ENCODE measurements at regions not wholly inside any gene's neighbourhood (a gene's known extent, or its start where the extent isn't known, plus 50 kb on each side); places are given as distances from the start of the nearest gene placed in this dataset.
"Not testable (repeated sequence)": the region's sequence is repeated elsewhere in the genome, so short reads cannot be mapped to it uniquely, and the experiment has no call there.

GRCh38 chr6:166236596-166236995, 68.9 kb upstream of the TBXT start:
- Histone ChIP-seq H3K27me3 (ENCODE audit: insufficient read depth, low read length) (peaks cover 4% of the 10 kb centered on the region), H3K9me3 (ENCODE audit: low read depth, low read length) (no peaks in the 10 kb centered on the region), H2AFZ (ENCODE audit: low read length) (no peak overlapping the region), H3K4me2 (ENCODE audit: insufficient read depth, low read length) (no peak overlapping the region), H4K20me1 (ENCODE audit: insufficient read depth, low read length) (no peaks in the 10 kb centered on the region), H3K36me3 (ENCODE audit: insufficient read depth, low read length) (no peaks in the 10 kb centered on the region), H3K27ac (ENCODE audit: low read depth, low read length) (no peak overlapping the region), H3K79me2 (ENCODE audit: insufficient read depth, low read length) (no peaks in the 10 kb centered on the region), H3K4me3 (ENCODE audit: insufficient read depth, low read length) (no peak overlapping the region), H3K4me1 (ENCODE audit: insufficient read depth, low read length) (no peaks in the 10 kb centered on the region)
- no peak for DNase-seq (ENCODE audit: insufficient read length, low spot score, missing footprints)
- TF ChIP-seq CTCF (IDR thresholded peaks at IDR 0.05; ENCODE audit: extremely low read depth, low read depth, low read length) = no peak

- Histone ChIP-seq H3K79me2 (ENCODE audit: insufficient read depth, low read length) (no peaks in the 10 kb centered on the region), H3K36me3 (ENCODE audit: insufficient read depth, low read length) (no peaks in the 10 kb centered on the region), H3K9me3 (ENCODE audit: low read depth, low read length) (no peaks in the 10 kb centered on the region), H3K4me3 (ENCODE audit: insufficient read depth, low read length) (no peak overlapping the region), H3K27ac (ENCODE audit: low read depth, low read length) (no peak overlapping the region), H3K4me1 (ENCODE audit: insufficient read depth, low read length) (no peaks in the 10 kb centered on the region), H3K4me2 (ENCODE audit: insufficient read depth, low read length) (no peak overlapping the region), H4K20me1 (ENCODE audit: insufficient read depth, low read length) (no peaks in the 10 kb centered on the region), H2AFZ (ENCODE audit: low read length) (no peak overlapping the region), H3K27me3 (ENCODE audit: insufficient read depth, low read length) (peaks cover 4% of the 10 kb centered on the region)
- DNase-seq (ENCODE audit: insufficient read length, low spot score, missing footprints) = no peak
- TF ChIP-seq CTCF (IDR thresholded peaks at IDR 0.05; ENCODE audit: extremely low read depth, low read depth, low read length) = no peak
Observed at GRCh38 chr6:166235666-166236292, 68.1 kb upstream of the TBXT start.

GRCh38 chr6:166231181-166231580, 63.5 kb upstream of the TBXT start:
- H3K27me3 ChIP-seq (ENCODE audit: insufficient read depth, low read length); H3K4me1 ChIP-seq (ENCODE audit: insufficient read depth, low read length); DNase-seq (ENCODE audit: insufficient read length, low spot score, missing footprints); H3K4me3 ChIP-seq (ENCODE audit: insufficient read depth, low read length); H4K20me1 ChIP-seq (ENCODE audit: insufficient read depth, low read length); H3K27ac ChIP-seq (ENCODE audit: low read depth, low read length); H3K36me3 ChIP-seq (ENCODE audit: insufficient read depth, low read length); H3K9me3 ChIP-seq (ENCODE audit: low read depth, low read length); H3K4me2 ChIP-seq (ENCODE audit: insufficient read depth, low read length); H2AFZ ChIP-seq (ENCODE audit: low read length); H3K79me2 ChIP-seq (ENCODE audit: insufficient read depth, low read length): not testable (repeated sequence)

- TF ChIP-seq CTCF (IDR thresholded peaks at IDR 0.05; ENCODE audit: extremely low read depth, low read depth, low read length) = no peak
- Histone ChIP-seq H3K27ac (ENCODE audit: low read depth, low read length) (no peak overlapping the region), H2AFZ (ENCODE audit: low read length) (no peak overlapping the region), H3K4me3 (ENCODE audit: insufficient read depth, low read length) (no peak overlapping the region), H3K4me2 (ENCODE audit: insufficient read depth, low read length) (no peak overlapping the region), H3K79me2 (ENCODE audit: insufficient read depth, low read length) (no peaks in the 10 kb centered on the region), H3K36me3 (ENCODE audit: insufficient read depth, low read length) (no peaks in the 10 kb centered on the region), H3K4me1 (ENCODE audit: insufficient read depth, low read length) (no peaks in the 10 kb centered on the region), H4K20me1 (ENCODE audit: insufficient read depth, low read length) (no peaks in the 10 kb centered on the region), H3K27me3 (ENCODE audit: insufficient read depth, low read length) (peaks cover 4% of the 10 kb centered on the region), H3K9me3 (ENCODE audit: low read depth, low read length) (no peaks in the 10 kb centered on the region)
- DNase-seq (ENCODE audit: insufficient read length, low spot score, missing footprints) = no peak
Observed at GRCh38 chr6:166228839-166229528, 61.3 kb upstream of the TBXT start.
